Body of pancreas (tissue), 4 donors: ENCODE measurements at regions not wholly inside any gene's neighbourhood (a gene's known extent, or its start where the extent isn't known, plus 50 kb on each side); places are given as distances from the start of the nearest gene placed in this dataset.

Experiments
- ATAC-seq: fragments of 150-250 bp; one replicate; pipeline ENCODE4 v1.9.1; 2016
- DNase-seq, 4 donors: peaks; one replicate each; pipeline ENCODE4 v3.0.0-alpha.2; 2019
- H3K27ac ChIP-seq, 4 donors: fragments of 200-600 bp; sonication (generic); 1 replicate in 3 of 4; 2 replicates in 1 of 4; pipeline versions ENCODE4 v1.5.1 to v1.6.1; 2016 to 2019; ENCODE audit warnings: mild to moderate bottlenecking in 1 of 4, mixed read lengths in 1 of 4, moderate library complexity in 1 of 4
- H3K27me3 ChIP-seq, 2 donors: fragments of 200-600 bp; sonication (generic); one replicate each; pipeline ENCODE4 v1.6.0; 2016; ENCODE audit warnings: mild to moderate bottlenecking in 1 of 2
- H3K36me3 ChIP-seq, 2 donors: fragments of 200-600 bp; sonication (generic); replicated peaks in 1 of 2; 2 replicates each; pipeline ENCODE4 v1.5.1; 2016; ENCODE audit warnings: low read depth in 2 of 2; ENCODE audit not compliant: insufficient read depth in 1 of 2
- H3K4me1 ChIP-seq: fragments of 200-600 bp; sonication (generic); one replicate; pipeline ENCODE4 v1.6.0; 2016
- H3K4me3 ChIP-seq, 2 donors: fragments of 200-600 bp; sonication (generic); 1 replicate in 1 of 2; 2 replicates in 1 of 2; pipeline ENCODE4 v1.5.1; 2016 to 2019
- H3K9me3 ChIP-seq, 3 donors: fragments of 200-600 bp; sonication (generic); 1 replicate in 2 of 3; 2 replicates in 1 of 3; pipeline ENCODE4 v1.5.1; 2016
- CTCF ChIP-seq, 7 experiments: fragments of 450-650 bp in 4 of 7; fragments of 200-600 bp in 3 of 7; sonication (generic) in 3 of 7; IDR thresholded peaks; one replicate each; pipeline ENCODE4 v1.5.1; 2016 to 2019; ENCODE audit warnings: antibody characterized with exemption in 7 of 7
- POLR2A ChIP-seq, 3 donors: fragments of 450-650 bp; IDR thresholded peaks; one replicate each; pipeline ENCODE4 v1.6.1; 2016; ENCODE audit warnings: antibody characterized with exemption in 3 of 3, mild to moderate bottlenecking in 2 of 3
- WGBS, 2 donors: methylation state at CpG; one replicate each; pipeline ENCODE4 v1.1.5; 2017; 5-methylcytosine and 5-hydroxymethylcytosine counted together
- intact Hi-C: fragments of 100-400 bp; cut with DNase I; formaldehyde crosslinking; loops from one replicate; pipeline ENCODE4 v1.15.1; 2023

- Histone ChIP-seq H3K9me3 (no peaks in the 10 kb centered on the region), H3K4me1 (no peaks in the 10 kb centered on the region), H3K36me3 (no peaks in the 10 kb centered on the region), H3K27me3 (no peaks in the 10 kb centered on the region), H3K4me3 (no peak overlapping the region), H3K27ac (no peak overlapping the region)
- ATAC-seq: no peak
- intact Hi-C loops: no loop called here
- WGBS, 2 donors: 42 to 49% methylated on average over 4 of the region's 4 CpGs
- DNase-seq: no peak
- TF ChIP-seq POLR2A (IDR thresholded peaks at IDR 0.05): no peak
- TF ChIP-seq CTCF (IDR thresholded peaks at IDR 0.05): no peak
Measured at GRCh38 chr2:173419506-173419905, 64.8 kb downstream of the CDCA7 start.

- no peak for TF ChIP-seq POLR2A (IDR thresholded peaks at IDR 0.05)
- no peak for TF ChIP-seq CTCF (IDR thresholded peaks at IDR 0.05)
- 78 to 86% methylated on average over 2 of the region's 2 CpGs for WGBS, 2 donors
- DNase-seq: no peak
Measured at GRCh38 chr2:173424886-173425285, 70.2 kb downstream of the CDCA7 start.

GRCh38 chr2:173427887-173428668 is 73.4 kb downstream of the CDCA7 start:
- H3K27ac ChIP-seq: no peak overlapping the region
- H3K9me3 ChIP-seq: no peaks in the 10 kb centered on the region
- no peak overlapping the region for H3K4me3 ChIP-seq
- ATAC-seq (peak; percentile 45), DNase-seq (peak in 3 of 4 donors; percentile 21 to 47 (median 32))
- H3K27me3 ChIP-seq: no peaks in the 10 kb centered on the region
- WGBS, 2 donors: 60 to 65% methylated on average over 6 of the region's 6 CpGs
- TF ChIP-seq POLR2A (IDR thresholded peaks at IDR 0.05): no peak
- no peak for TF ChIP-seq CTCF (IDR thresholded peaks at IDR 0.05)
- H3K36me3 ChIP-seq: no peaks in the 10 kb centered on the region
- intact Hi-C loops: no loop called here
- no peaks in the 10 kb centered on the region for H3K4me1 ChIP-seq

More at GRCh38 chr2:173424886-173425285, 70.2 kb downstream of the CDCA7 start:
- intact Hi-C loops: no loop called here
- no peak overlapping the region for H3K27ac ChIP-seq
- H3K4me1 ChIP-seq: no peaks in the 10 kb centered on the region
- no peaks in the 10 kb centered on the region for H3K36me3 ChIP-seq
- no peak for ATAC-seq
- H3K9me3 ChIP-seq: no peaks in the 10 kb centered on the region
- H3K4me3 ChIP-seq: no peak overlapping the region
- H3K27me3 ChIP-seq: no peaks in the 10 kb centered on the region

- Histone ChIP-seq H3K27ac (no peak overlapping the region), H3K9me3 (no peaks in the 10 kb centered on the region), H3K4me3 (no peak overlapping the region), H3K4me1 (no peaks in the 10 kb centered on the region), H3K27me3 (no peaks in the 10 kb centered on the region), H3K36me3 (no peaks in the 10 kb centered on the region)
- ATAC-seq: no peak
- intact Hi-C loops: no loop called here
- DNase-seq: no peak
- 56 to 57% methylated on average over 5 of the region's 5 CpGs for WGBS, 2 donors
- TF ChIP-seq POLR2A (IDR thresholded peaks at IDR 0.05) (no peak), CTCF (IDR thresholded peaks at IDR 0.05) (no peak)
Measured at GRCh38 chr2:173431191-173431590, 76.5 kb downstream of the CDCA7 start.
